ENCODE measurements at regions not wholly inside any gene's neighbourhood (a gene's known extent, or its start where the extent isn't known, plus 50 kb on each side); places are given as distances from the start of the nearest gene placed in this dataset.
"Not testable (repeated sequence)": the region's sequence is repeated elsewhere in the genome, so short reads cannot be mapped to it uniquely, and the experiment has no call there.

DNA sequence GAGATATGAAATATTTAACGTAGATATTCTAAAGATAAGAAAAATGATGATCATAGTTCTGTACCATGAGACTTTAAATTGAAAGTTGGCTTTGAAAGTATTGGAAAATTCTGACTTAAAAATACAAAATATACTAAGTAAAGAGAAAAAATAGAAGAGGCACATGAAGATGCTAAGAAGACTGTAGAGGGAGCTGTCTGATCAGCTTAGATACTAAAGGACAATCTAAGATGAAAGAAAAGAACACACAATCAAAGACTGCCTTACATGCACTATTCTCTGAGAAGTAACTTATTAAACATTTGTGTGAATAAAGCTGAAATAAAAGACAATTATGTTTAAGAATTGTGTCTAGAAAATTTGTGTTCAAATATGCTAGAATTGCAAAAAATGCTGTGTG, 55.1 kb downstream of the RBMXL2 start:
- DNase-seq, result no peak
- intact Hi-C loops (cut with DNase I), result loop anchor here (1.0 to 5.0 kb wide), 3 partner anchors 134 to 543 kb away; no protein-coding TSS in a partner anchor

DNA sequence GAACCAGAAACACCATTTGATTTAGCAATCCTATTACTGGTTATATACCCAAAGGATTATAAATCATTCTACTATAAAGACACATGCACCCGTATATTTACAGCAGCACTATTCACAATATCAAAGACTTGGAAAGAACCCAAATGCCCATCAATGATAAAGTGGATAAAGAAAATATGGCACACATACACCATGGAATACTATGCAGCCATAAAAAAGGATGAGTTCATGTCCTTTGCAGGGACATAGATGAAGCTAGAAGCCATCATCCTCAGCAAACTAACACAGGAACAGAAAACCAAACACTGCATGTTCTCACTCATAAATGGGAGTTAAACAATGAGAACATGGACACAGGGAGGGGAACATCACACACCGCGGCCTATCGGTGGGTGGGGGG, 61.3 kb downstream of the RBMXL2 start:
- DNase-seq; intact Hi-C loops (cut with DNase I): not testable (repeated sequence)

DNA sequence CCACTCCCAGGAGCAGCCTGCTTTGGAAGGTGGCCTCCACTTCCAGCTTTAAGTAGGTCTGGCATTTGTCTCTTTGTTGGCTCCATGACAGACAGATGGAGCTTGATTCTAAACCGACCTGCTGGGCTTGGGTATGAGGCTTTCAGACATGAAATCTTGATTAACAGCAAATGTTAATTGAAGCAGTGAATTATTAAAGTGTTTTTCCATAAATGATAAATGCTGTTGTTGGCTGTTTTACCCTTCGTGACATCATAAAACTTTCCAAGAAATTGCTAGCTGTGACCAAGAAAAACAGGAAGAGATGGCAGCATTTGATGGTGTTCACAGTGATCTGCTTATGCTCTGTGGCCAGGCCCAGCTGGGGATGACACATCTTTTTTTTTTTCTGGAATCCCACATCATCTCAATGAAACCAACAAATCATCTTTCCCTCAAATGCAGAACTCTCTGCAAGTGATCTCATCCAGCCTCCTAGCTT, 66.1 kb downstream of the RBMXL2 start:
- intact Hi-C loops (cut with DNase I), result no loop called here
- no peak for DNase-seq

DNA sequence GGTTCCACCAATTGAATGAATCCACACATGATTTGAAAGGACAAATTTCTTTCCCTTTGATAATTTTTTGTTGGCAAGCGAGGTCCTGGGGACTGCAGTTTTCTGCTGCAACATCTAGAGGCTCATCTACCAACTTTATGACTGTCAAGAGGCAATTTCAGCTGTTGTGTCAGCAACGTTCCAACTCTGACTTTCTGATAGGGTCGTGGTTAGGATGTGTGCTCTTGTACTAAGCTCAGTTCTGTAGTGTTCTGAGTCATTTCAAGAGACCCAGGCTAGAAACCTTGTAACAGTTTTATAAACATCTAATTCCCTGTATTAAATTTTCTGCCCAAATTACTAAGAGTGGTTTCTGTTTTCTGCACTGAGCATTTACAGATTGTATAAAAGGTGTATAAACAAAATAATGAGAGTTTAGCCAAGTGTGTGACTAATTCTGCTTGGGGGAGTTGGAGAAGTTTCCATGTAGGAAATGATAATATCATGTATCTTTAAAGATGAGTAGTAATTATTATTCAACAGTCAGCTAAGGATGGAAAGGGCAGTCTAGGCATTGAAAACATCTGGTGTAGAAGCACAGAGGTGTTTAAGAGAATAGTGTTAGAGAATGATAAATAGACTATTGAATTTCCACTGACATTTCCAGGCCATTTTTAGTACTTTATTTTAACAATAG, 72.2 kb downstream of the RBMXL2 start:
- no peak for DNase-seq
- intact Hi-C loops (cut with DNase I), result no loop called here

DNA sequence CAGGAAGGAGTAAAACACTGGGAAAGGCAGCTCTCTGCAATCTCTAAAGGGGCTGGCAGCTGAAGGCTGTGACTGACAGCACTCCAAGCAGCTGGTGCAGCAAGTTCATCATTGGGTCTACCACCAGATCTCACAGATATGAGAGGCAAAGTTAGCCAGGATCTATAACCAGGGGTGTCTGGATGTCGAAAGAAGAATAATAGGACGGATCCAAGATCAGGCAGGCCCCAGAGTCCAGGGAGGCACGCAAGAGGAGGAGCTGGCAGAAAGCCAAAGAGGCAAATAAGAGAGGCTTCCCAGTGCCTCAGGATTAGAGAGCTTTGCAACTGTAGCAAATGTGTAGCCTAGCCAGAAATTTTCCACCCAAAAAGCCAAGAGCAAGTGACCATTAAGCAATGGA, 77.1 kb downstream of the RBMXL2 start:
- no peak for DNase-seq
- intact Hi-C loops (cut with DNase I), result no loop called here

DNA sequence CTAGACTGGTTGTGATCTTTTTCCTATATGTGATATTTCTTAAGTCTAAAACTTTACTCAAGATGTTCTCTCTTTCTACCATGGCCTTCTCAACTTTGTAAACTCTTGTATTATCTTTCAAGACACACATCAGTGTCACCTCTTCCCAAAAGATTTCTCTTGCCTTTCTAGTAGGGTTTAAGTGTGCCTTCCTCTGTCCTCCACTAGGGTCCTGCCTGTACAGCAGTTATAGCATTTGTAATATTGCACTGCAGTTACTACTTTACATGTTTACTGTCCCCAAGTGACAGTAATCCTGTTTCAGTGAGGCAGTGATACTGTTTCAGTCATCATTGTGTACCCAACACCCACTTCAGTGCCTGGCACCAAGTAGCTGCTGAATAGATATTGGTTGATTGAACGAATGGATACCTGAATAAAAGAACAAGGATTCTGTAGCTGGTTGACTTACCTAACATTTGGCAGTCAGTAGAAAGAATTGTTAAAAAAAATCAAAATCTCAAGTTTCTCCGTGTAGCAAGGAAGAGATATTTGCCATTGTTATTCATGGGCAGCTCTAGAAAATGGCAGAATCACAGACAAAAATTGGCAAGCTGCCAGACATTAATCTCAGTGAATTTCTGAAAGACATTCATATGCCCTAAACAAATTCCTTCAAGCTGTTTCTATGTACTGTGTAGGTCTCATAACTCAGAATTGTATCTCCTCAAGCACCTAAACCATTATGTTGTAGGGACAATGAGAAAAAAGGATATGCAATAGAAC, 79.4 kb downstream of the RBMXL2 start:
- intact Hi-C loops (cut with DNase I), result no loop called here

DNA sequence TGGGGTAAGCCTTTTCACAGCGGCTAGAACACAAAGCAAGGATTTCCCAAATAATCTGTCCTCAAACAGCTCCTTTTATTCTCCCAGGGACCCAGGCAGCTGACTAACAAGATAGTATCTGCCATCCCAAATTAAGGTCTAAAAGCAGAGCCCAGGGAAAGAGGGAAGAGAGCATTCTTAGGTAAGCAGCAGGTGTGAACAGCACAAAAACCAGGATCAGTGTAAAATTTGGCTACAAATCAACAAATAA, 79.9 kb downstream of the RBMXL2 start:
- no peak for DNase-seq
- intact Hi-C loops (cut with DNase I), result no loop called here

More for the DNA sequence above, 79.4 kb downstream of the RBMXL2 start:
- DNase-seq, result no peak

DNA sequence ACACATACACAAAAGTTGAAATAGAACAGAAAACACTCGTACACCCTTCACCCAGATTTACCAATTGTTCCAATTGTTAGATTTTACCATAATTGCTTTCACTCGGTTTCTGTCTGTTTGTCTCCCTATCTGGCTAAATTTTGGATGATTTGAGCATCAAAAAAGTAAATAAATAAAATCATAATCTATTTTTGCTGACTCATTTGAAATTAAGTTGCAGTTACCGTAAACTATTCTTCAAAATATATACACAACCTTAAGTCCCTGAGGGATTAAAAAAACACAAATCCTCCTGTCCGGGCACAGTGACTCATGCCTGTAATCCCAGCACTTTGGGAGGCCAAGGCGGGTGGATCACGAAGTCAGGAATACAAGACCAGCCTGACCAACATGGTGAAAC, 81.3 kb upstream of the SYT9 start:
- intact Hi-C loops (cut with DNase I), result no loop called here
- DNase-seq, result no peak

DNA sequence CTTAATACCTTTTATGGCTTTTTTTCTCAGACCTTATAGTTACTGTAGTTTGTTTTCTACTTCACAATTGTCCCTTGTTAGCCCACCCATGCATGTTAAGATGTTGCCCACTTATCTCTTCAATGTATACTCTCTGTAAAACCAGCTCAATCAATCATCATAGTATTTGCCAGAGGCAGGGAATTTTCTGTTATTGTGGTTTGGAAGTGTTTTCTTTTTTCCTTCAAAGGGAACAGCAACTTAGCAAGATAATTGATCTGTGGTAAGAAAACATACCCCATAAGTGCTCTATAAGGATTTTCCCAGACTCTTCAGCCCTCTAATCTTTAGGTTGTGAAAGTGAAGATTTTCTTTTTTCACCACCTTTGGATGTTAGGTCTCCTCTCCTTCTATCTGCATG, 76.7 kb upstream of the SYT9 start:
- DNase-seq, result no peak
- intact Hi-C loops (cut with DNase I), result no loop called here

DNA sequence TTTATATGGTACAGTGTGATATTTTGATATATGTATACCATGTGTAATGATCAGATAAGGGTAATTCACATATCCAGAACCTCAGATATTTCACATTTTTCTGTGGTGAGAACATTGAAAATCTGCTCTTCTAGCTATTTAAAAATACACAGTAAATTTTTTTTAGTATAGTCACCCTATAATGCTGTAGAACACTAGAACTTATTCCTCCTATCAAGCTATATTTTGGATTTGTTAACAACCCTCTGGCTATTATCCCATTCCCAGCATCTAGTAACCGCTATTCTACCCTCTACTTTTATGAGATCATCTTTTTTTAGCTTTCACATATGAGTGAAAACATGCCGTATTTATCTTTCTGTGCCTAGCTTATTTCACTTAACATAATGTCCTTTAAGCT, 65.5 kb upstream of the SYT9 start:
- DNase-seq, result no peak
- intact Hi-C loops (cut with DNase I), result no loop called here

DNA sequence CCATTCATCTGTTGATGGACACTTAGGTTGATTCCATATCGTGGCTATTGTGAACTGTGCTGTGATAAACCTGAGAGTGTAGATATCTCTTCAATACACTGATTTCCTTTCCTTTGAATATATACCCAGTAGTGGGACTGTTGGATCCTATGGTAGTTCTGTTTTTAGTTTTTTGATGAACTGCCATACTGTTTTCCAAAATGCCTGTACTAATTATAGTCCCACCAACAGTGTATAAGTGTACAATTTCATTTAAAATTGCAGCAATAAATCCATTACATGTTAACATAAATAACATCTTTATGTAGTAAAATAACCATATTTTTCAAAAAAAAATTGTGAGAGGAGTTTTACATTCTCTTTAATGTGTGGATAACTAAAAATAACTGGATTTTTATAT, 65.0 kb upstream of the SYT9 start:
- DNase-seq, result no peak
- intact Hi-C loops (cut with DNase I), result no loop called here

DNA sequence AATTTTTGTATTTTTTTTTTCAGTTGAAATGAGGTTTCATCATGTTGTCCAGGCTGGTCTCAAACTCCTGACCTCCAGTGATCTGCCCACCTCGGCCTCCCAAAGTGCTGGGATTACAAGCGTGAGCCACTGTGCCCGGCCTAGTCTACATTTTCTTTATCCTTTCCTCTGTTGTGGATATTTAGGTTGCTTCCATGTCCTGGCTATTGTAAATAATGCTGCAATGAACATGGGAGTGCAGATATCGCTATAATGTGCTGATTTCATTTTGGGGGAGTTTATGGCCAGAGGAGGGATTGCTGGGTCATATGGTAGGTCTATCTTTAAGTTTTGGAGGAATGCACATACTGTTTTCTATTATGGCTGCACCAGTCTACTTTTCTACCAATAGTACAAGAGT, 58.9 kb upstream of the SYT9 start:
- DNase-seq; intact Hi-C loops (cut with DNase I): not testable (repeated sequence)

DNA sequence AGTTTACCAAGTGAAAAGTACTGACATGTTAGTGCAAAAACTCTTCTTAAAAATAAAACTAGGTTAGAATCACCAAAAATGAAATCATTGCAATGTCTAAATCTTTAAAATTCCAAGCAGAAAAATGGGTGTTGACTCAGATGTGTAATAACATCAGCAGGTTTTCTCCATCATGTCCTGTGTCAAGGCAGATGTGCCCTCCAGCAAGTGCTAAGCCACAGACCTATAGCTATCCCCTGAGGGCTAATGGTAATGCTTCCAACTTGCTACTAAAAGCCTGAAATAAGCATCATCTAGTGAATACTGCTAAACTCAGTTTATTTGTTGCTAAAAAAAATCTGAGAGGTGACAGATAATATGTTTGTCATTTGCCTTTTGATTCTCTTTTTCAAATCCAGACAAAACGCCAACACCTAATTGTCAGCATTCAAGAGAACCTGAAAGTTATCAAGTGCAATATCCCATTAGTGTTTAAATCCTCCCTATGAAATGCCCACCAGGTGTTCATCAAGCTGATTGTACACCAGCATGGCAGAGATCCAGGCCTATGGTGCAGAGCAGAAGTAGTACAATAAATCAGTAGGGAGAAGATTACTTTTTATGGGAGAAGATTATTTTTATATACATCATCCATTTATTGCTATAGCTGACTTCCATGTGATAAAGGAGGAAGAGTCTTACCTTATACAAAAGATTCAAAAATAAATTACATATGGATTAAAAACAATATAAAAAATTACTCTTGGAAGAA, 55.1 kb upstream of the SYT9 start:
- intact Hi-C loops (cut with DNase I), result no loop called here
- DNase-seq, result no peak

DNA sequence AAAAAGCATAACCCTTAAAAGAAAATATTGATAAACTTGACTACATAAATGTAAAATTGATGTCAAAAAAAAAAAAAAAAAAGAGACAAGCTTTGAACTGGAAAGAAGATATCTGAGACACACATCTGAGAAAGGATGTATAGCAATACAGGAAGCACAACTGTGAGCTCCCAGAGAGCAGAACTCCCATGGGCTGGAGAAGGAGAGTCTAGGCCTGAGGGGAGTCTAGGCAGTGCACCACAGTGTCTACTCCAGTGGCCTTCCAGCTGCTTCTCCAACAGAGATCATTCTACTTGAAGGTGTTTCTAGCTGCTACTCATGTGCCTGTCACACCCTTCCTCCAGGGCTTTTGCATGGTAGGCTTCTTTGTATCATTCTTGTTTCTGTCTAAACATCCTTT, 54.2 kb upstream of the SYT9 start:
- DNase-seq, result no peak

More for the DNA sequence above, 54.2 kb upstream of the SYT9 start:
- intact Hi-C loops (cut with DNase I), result no loop called here
